KMS-11 (cell line): ENCODE measurements at regions not wholly inside any gene's neighbourhood (a gene's known extent, or its start where the extent isn't known, plus 50 kb on each side); places are given as distances from the start of the nearest gene placed in this dataset.

Experiments used
- H2AFZ ChIP-seq: fragments of 200-600 bp; sonication (generic); 2 replicates; pipeline ENCODE4 v1.6.1; 2016; ENCODE audit warnings: antibody characterized with exemption, mixed run types, low read depth
- H3K27ac ChIP-seq: fragments of 200-600 bp; sonication (generic); 2 replicates; pipeline ENCODE4 v1.6.1; 2016; ENCODE audit warnings: mild to moderate bottlenecking, mixed run types
- H3K27me3 ChIP-seq: fragments of 200-600 bp; sonication (generic); 2 replicates; pipeline ENCODE4 v1.6.1; 2017; ENCODE audit warnings: mild to moderate bottlenecking, low read depth, mixed run types, moderate library complexity; ENCODE audit not compliant: insufficient read depth
- H3K36me3 ChIP-seq: fragments of 200-600 bp; sonication (generic); 2 replicates; pipeline ENCODE4 v1.6.1; 2017; ENCODE audit warnings: mild to moderate bottlenecking, mixed run types; ENCODE audit not compliant: insufficient read depth
- H3K4me1 ChIP-seq: fragments of 200-600 bp; sonication (generic); 2 replicates; pipeline ENCODE4 v1.6.1; 2016; ENCODE audit warnings: mild to moderate bottlenecking, low read depth, mixed run types; ENCODE audit not compliant: poor library complexity, severe bottlenecking
- H3K4me2 ChIP-seq: fragments of 200-600 bp; sonication (generic); 2 replicates; pipeline ENCODE4 v1.7.0; 2016; ENCODE audit warnings: mild to moderate bottlenecking, mixed run types
- H3K4me3 ChIP-seq: fragments of 200-600 bp; sonication (generic); IDR thresholded peaks from 2 replicates; pipeline ENCODE4 v1.6.1; 2017; ENCODE audit warnings: low read depth, low read length, mixed read lengths; ENCODE audit not compliant: insufficient read depth
- H3K79me2 ChIP-seq: fragments of 200-600 bp; sonication (generic); 2 replicates; pipeline ENCODE4 v1.6.1; 2016; ENCODE audit warnings: low read depth, mixed run types; ENCODE audit not compliant: insufficient read depth
- H3K9ac ChIP-seq: fragments of 200-600 bp; sonication (generic); 2 replicates; pipeline ENCODE4 v1.6.1; 2016; ENCODE audit warnings: mild to moderate bottlenecking, mixed run types
- H4K20me1 ChIP-seq: fragments of 200-600 bp; sonication (generic); 2 replicates; pipeline ENCODE4 v1.6.1; 2016; ENCODE audit warnings: mild to moderate bottlenecking, mixed run types; ENCODE audit not compliant: insufficient read depth
- TF ChIP-seq, protein P1 (sequence below): fragments of 200-600 bp; sonication (generic); conservative IDR thresholded peaks from 2 replicates; pipeline ENCODE4 v1.6.1; 2017; ENCODE audit warnings: low read depth, mild to moderate bottlenecking, antibody characterized with exemption, low read length, moderate library complexity, mixed read lengths

GRCh38 chr2:23220513-23221094 lies 164.4 kb upstream of the KLHL29 start:
- Histone ChIP-seq H3K27ac (no peak overlapping the region), H3K27me3 (no peaks in the 10 kb centered on the region), H3K36me3 (no peaks in the 10 kb centered on the region), H3K4me1 (no peaks in the 10 kb centered on the region), H3K4me3 (no peak overlapping the region), H4K20me1 (no peaks in the 10 kb centered on the region), H3K9ac (no peak overlapping the region), H3K4me2 (no peak overlapping the region), H3K79me2 (no peaks in the 10 kb centered on the region), H2AFZ (no peak overlapping the region)
- TF ChIP-seq, protein P1, sequence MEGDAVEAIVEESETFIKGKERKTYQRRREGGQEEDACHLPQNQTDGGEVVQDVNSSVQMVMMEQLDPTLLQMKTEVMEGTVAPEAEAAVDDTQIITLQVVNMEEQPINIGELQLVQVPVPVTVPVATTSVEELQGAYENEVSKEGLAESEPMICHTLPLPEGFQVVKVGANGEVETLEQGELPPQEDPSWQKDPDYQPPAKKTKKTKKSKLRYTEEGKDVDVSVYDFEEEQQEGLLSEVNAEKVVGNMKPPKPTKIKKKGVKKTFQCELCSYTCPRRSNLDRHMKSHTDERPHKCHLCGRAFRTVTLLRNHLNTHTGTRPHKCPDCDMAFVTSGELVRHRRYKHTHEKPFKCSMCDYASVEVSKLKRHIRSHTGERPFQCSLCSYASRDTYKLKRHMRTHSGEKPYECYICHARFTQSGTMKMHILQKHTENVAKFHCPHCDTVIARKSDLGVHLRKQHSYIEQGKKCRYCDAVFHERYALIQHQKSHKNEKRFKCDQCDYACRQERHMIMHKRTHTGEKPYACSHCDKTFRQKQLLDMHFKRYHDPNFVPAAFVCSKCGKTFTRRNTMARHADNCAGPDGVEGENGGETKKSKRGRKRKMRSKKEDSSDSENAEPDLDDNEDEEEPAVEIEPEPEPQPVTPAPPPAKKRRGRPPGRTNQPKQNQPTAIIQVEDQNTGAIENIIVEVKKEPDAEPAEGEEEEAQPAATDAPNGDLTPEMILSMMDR: no peak

DNA sequence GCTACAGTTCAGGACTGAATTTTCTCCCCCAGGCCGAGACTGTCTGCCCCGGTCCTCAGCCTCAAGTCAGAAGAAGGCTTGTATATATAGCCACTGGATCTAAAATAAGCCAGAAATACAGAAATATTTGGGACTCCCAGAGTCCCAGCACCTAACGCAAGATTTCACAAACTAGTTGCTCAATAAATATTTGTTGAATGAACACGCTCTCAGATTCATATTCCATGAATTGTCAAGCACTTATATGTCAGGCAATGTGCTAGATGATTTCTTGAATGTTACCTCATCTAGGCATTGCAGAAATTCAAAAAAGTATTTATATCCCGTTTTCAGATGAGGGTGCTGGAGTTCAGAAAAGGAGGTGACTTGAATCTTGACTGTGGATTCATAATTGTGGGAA lies 163.7 kb upstream of the KLHL29 start:
- no peaks in the 10 kb centered on the region for H3K79me2 ChIP-seq
- H3K9ac ChIP-seq: no peak overlapping the region
- H4K20me1 ChIP-seq: no peaks in the 10 kb centered on the region
- H2AFZ ChIP-seq: no peak overlapping the region
- H3K4me2 ChIP-seq: no peak overlapping the region
- no peaks in the 10 kb centered on the region for H3K27me3 ChIP-seq
- TF ChIP-seq, protein P1: no peak
- no peaks in the 10 kb centered on the region for H3K4me1 ChIP-seq
- no peak overlapping the region for H3K27ac ChIP-seq
- no peak overlapping the region for H3K4me3 ChIP-seq
- no peaks in the 10 kb centered on the region for H3K36me3 ChIP-seq

DNA sequence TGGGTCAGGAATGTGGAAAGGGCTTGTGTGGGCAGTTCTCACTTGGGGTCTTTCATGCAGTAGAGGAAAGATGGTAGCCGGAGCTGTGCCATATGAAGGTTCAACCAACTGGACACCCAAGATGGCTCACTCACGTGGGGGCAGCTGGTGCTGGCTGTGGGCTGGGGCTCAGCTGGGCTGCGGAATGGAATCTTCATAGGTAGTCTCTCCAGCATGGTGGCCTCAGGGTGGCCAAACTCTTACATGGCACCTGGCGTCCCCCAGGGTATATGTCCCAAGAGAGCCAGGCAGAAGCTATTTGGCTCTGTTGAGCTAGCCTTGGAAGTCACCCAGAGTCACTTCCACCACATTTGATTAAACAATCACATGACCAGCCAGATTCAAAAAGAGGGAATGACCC lies 163.1 kb upstream of the KLHL29 start:
- no peak overlapping the region for H3K27ac ChIP-seq
- no peak overlapping the region for H3K4me2 ChIP-seq
- no peaks in the 10 kb centered on the region for H3K27me3 ChIP-seq
- no peak overlapping the region for H3K4me3 ChIP-seq
- H3K9ac ChIP-seq: no peak overlapping the region
- no peaks in the 10 kb centered on the region for H3K4me1 ChIP-seq
- H3K36me3 ChIP-seq: no peaks in the 10 kb centered on the region
- H2AFZ ChIP-seq: no peak overlapping the region
- no peaks in the 10 kb centered on the region for H3K79me2 ChIP-seq
- TF ChIP-seq, protein P1: no peak
- H4K20me1 ChIP-seq: no peaks in the 10 kb centered on the region

DNA sequence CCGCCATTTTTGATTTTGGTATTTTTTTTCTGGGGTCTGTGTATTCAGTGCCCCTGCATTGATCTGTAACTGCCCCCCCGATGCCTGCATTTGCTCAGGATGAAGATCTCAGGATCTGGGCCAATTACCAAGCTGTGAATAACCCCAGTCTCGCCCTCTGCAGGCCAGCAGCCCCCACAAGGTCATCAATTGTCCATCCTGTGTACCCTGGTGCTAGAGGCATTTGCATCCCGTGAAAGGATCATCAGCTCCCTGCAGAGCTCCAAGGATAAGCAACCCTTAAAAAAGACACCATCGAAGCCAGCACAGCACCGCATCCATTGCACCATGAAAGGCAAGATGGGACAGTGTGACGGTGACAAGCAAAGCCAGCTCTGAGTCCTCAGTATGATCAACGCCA lies 154.1 kb upstream of the KLHL29 start:
- TF ChIP-seq, protein P1: no peak
- no peaks in the 10 kb centered on the region for H3K79me2 ChIP-seq
- no peak overlapping the region for H3K27ac ChIP-seq
- no peaks in the 10 kb centered on the region for H4K20me1 ChIP-seq
- no peak overlapping the region for H3K9ac ChIP-seq
- no peaks in the 10 kb centered on the region for H3K36me3 ChIP-seq
- H3K27me3 ChIP-seq: no peaks in the 10 kb centered on the region
- H3K4me3 ChIP-seq: no peak overlapping the region
- H2AFZ ChIP-seq: no peak overlapping the region
- no peak overlapping the region for H3K4me2 ChIP-seq
- no peaks in the 10 kb centered on the region for H3K4me1 ChIP-seq

DNA sequence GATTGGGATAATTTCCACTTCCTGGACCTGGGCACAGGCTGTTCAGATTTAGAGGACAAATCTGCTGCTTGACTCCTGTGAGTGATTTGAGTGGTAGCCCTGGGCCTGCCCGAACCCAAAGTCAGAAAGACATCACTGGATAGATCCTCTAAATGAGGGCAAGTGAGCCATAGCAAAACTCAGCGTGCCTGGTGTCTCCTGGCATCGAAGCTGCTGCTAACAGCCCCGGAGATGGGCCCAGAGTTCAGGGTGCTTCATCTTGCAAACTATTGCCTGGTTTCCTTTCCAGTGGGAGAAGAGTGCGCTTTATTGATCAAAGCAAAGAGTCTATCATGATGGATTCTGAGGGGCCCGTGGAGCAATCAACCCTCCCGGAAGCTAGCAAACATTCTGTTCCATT lies 153.1 kb upstream of the KLHL29 start:
- H3K27me3 ChIP-seq: no peaks in the 10 kb centered on the region
- no peaks in the 10 kb centered on the region for H3K79me2 ChIP-seq
- H3K4me2 ChIP-seq: no peak overlapping the region
- H3K27ac ChIP-seq: no peak overlapping the region
- no peaks in the 10 kb centered on the region for H3K4me1 ChIP-seq
- no peak overlapping the region for H3K4me3 ChIP-seq
- no peak overlapping the region for H3K9ac ChIP-seq
- no peak overlapping the region for H2AFZ ChIP-seq
- no peaks in the 10 kb centered on the region for H3K36me3 ChIP-seq
- no peaks in the 10 kb centered on the region for H4K20me1 ChIP-seq
- TF ChIP-seq, protein P1: no peak
